Cardiac muscle cell (in vitro differentiated cells and primary cell): ENCODE measurements at regions not wholly inside any gene's neighbourhood (a gene's known extent, or its start where the extent isn't known, plus 50 kb on each side); places are given as distances from the start of the nearest gene placed in this dataset.
A peak's percentile ranks its signal among the peaks of the same experiment; 100 is the strongest.

Experiments used
- DNase-seq, 2 donors: peaks; one replicate each; pipeline versions ENCODE4 v3.0.0 to v3.0.0-alpha.2; 2010 to 2017; ENCODE audit warnings: low read depth in 1 of 2, low spot score in 1 of 2
- H3K27ac ChIP-seq: fragments of 200-600 bp; sonication (generic); 2 replicates; pipeline ENCODE4 v1.5.1; 2016
- H3K27me3 ChIP-seq: fragments of 200-600 bp; sonication (generic); 2 replicates; pipeline ENCODE4 v1.6.0; 2016; ENCODE audit warnings: control low read depth
- H3K36me3 ChIP-seq: fragments of 200-600 bp; sonication (generic); 2 replicates; pipeline ENCODE4 v1.5.1; 2016; ENCODE audit warnings: control low read depth
- H3K4me1 ChIP-seq: fragments of 200-600 bp; sonication (generic); 2 replicates; pipeline ENCODE4 v1.8.1; 2017; ENCODE audit warnings: low read depth, mild to moderate bottlenecking, mixed run types
- H3K4me3 ChIP-seq: fragments of 200-600 bp; sonication (generic); 2 replicates; pipeline ENCODE4 v1.5.1; 2016; ENCODE audit warnings: mild to moderate bottlenecking
- H3K9me3 ChIP-seq: fragments of 200-600 bp; sonication (generic); 2 replicates; pipeline ENCODE4 v1.5.1; 2017; ENCODE audit warnings: low read depth, mild to moderate bottlenecking, control low read depth
- CTCF ChIP-seq: IDR thresholded peaks from 2 replicates; pipeline ENCODE4 v1.5.1; 2012; ENCODE audit warnings: low read depth, mild to moderate bottlenecking, low read length

- Histone ChIP-seq H3K27ac (no peak overlapping the region), H3K4me1 (no peaks in the 10 kb centered on the region), H3K9me3 (no peaks in the 10 kb centered on the region), H3K4me3 (no peak overlapping the region), H3K36me3 (no peaks in the 10 kb centered on the region), H3K27me3 (no peaks in the 10 kb centered on the region)
- no peak for DNase-seq
- no peak for TF ChIP-seq CTCF
These were observed 242.2 kb upstream of the IGFBP3 start for GRCh38 chr7:46163246-46163645.

- H3K27me3 ChIP-seq: no peaks in the 10 kb centered on the region
- peak in 1 of 2 donors; percentile 13 for DNase-seq
- no peak overlapping the region for H3K4me3 ChIP-seq
- no peaks in the 10 kb centered on the region for H3K36me3 ChIP-seq
- H3K9me3 ChIP-seq: no peaks in the 10 kb centered on the region
- H3K27ac ChIP-seq: no peak overlapping the region
- TF ChIP-seq CTCF: no peak
- H3K4me1 ChIP-seq: no peaks in the 10 kb centered on the region
These were observed 241.5 kb upstream of the IGFBP3 start for GRCh38 chr7:46162609-46163008.

GRCh38 chr7:46160861-46161260 is 239.8 kb upstream of the IGFBP3 start:
- no peak for DNase-seq
- no peaks in the 10 kb centered on the region for H3K9me3 ChIP-seq
- no peak overlapping the region for H3K27ac ChIP-seq
- no peaks in the 10 kb centered on the region for H3K36me3 ChIP-seq
- no peak overlapping the region for H3K4me3 ChIP-seq
- no peak for TF ChIP-seq CTCF
- H3K27me3 ChIP-seq: no peaks in the 10 kb centered on the region
- H3K4me1 ChIP-seq: no peaks in the 10 kb centered on the region

DNA sequence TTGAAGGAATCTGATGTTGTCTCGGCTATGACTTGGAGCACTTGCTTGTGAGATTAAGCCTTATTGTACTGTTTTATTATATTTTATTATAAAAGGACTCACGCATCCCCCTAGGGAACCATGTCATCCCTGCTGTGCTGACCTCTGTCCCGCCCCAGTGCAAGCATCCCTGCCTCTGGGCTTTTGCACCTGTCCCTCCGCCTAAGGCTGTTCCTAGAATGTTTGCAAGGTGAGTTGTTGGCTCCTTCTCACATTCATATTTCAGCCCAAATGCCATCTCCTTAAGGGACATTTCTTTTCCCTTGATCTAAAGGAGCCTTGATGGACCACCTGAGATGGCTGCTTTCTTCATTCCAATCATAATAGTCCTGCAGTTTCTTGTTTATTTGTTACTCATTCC is 236.9 kb upstream of the IGFBP3 start:
- H3K4me3 ChIP-seq: no peak overlapping the region
- H3K4me1 ChIP-seq: no peaks in the 10 kb centered on the region
- no peak for TF ChIP-seq CTCF
- H3K27ac ChIP-seq: no peak overlapping the region
- no peaks in the 10 kb centered on the region for H3K9me3 ChIP-seq
- no peaks in the 10 kb centered on the region for H3K27me3 ChIP-seq
- DNase-seq: no peak
- no peaks in the 10 kb centered on the region for H3K36me3 ChIP-seq

DNA sequence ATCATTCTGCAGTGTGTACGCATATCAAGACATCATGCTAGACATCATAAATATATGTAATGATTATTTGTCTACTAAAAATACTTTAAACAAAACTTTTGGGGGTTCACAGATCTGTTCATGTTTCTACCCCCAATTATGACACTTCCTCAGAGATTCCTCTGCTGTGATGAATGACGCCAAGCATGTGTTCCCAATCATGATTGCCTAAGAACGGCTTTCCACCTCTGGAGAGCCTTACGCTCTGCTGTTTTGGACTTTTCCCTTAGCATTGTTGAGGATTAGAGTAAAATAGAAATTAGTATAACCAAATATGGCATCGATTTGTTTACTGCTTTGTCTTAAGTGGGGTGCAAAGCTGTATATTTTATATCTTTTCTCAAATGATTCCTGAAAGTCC is 236.3 kb upstream of the IGFBP3 start:
- no peaks in the 10 kb centered on the region for H3K36me3 ChIP-seq
- DNase-seq: no peak
- H3K9me3 ChIP-seq: no peaks in the 10 kb centered on the region

More for the DNA sequence above, 236.3 kb upstream of the IGFBP3 start:
- no peak for TF ChIP-seq CTCF
- Histone ChIP-seq H3K4me1 (no peaks in the 10 kb centered on the region), H3K27ac (no peak overlapping the region), H3K27me3 (no peaks in the 10 kb centered on the region), H3K4me3 (no peak overlapping the region)
